HepG2 (cell line): ENCODE measurements at regions not wholly inside any gene's neighbourhood (a gene's known extent, or its start where the extent isn't known, plus 50 kb on each side); places are given as distances from the start of the nearest gene placed in this dataset.

Experiments used
- ATAC-seq: fragments of 200-7000 bp; cut with Tn5 transposase; 3 replicates; pipeline ENCODE4 v1.9.1; 2020; ENCODE audit warnings: mild to moderate bottlenecking, moderate library complexity
- BruUV-seq: library from RNA; stranded (reverse); fragments of 400-500 nt; replicated peaks from 2 replicates; lab custom pipeline; 2021; lab: Mats Ljungman, UMichigan
- CTCF ChIA-PET: fragments of 300-600 bp; formaldehyde crosslinking; extraction: SDS; loops from one replicate; lab custom pipeline; 2021; ENCODE audit warnings: low total read pairs, inconsistent platforms, low intra/inter-chr PET ratio; lab: Yijun Ruan, JAX
- POLR2A ChIA-PET: fragments of 350-600 bp; sonication (Branson Sonifier 250); formaldehyde crosslinking; loops from one replicate; lab custom pipeline; 2020; ENCODE audit warnings: antibody characterized with exemption, inconsistent platforms; lab: Yijun Ruan, JAX
- DNase-seq: peaks from one replicate; pipeline ENCODE4 v3.0.0-alpha.2; 2015; ENCODE audit warnings: low spot score
- FAIRE-seq: peaks from 3 replicates; lab custom pipeline; 2011; peaks lifted over from hg19 to GRCh38; lab: Jason Lieb, UNC
- H2AFZ ChIP-seq: one replicate; pipeline ENCODE4 v1.6.1; 2011; ENCODE audit warnings: low read length, inconsistent platforms
- H3K27ac ChIP-seq: fragments of 300-600 bp; 3 replicates; pipeline ENCODE4 v1.8.0; 2011; ENCODE audit warnings: mixed run types, mild to moderate bottlenecking, mixed read lengths, low read length, inconsistent platforms; ENCODE audit not compliant: insufficient read depth; ENCODE audit errors: extremely low read length
- H3K27me3 ChIP-seq, 2 experiments: fragments of 200-600 bp in 1 of 2; 2 replicates in 1 of 2; 3 replicates in 1 of 2; pipeline versions ENCODE4 v1.6.0 to v1.8.0; 2011; ENCODE audit warnings: low read length in 2 of 2, mild to moderate bottlenecking in 2 of 2, moderate library complexity in 2 of 2, inconsistent platforms in 1 of 2; ENCODE audit not compliant: insufficient read depth in 2 of 2, control insufficient read depth in 1 of 2
- H3K36me3 ChIP-seq, 2 experiments: fragments of 200-600 bp in 1 of 2; replicated peaks in 1 of 2; 2 replicates in 1 of 2; 3 replicates in 1 of 2; pipeline versions ENCODE4 v1.5.1 to v1.8.0; 2011; ENCODE audit warnings: low read length in 2 of 2, inconsistent platforms in 1 of 2; ENCODE audit not compliant: insufficient read depth in 2 of 2, control insufficient read depth in 1 of 2
- H3K4me1 ChIP-seq: 2 replicates; pipeline ENCODE4 v1.5.1; 2012; ENCODE audit warnings: low read length, inconsistent platforms; ENCODE audit not compliant: insufficient read depth
- H3K4me2 ChIP-seq: 2 replicates; pipeline ENCODE4 v1.6.0; 2011; ENCODE audit warnings: low read depth, low read length, inconsistent platforms
- H3K4me3 ChIP-seq, 3 experiments: fragments of 200-600 bp in 1 of 3; sonication (generic), shearing (Covaris generic) in 1 of 3; replicated peaks in 1 of 3; 2 replicates each; pipeline ENCODE4 v1.5.1; 2011 to 2016; ENCODE audit warnings: low read length in 3 of 3, inconsistent platforms in 2 of 3, low read depth in 2 of 3, mild to moderate bottlenecking in 2 of 3, control low read depth in 1 of 3, mixed read lengths in 1 of 3; ENCODE audit not compliant: insufficient read depth in 1 of 3
- H3K79me2 ChIP-seq: one replicate; pipeline ENCODE4 v1.6.1; 2011; ENCODE audit warnings: low read length, inconsistent platforms; ENCODE audit not compliant: insufficient read depth
- H3K9ac ChIP-seq: 2 replicates; pipeline ENCODE4 v1.6.0; 2011; ENCODE audit warnings: mild to moderate bottlenecking, low read depth, low read length, inconsistent platforms; ENCODE audit not compliant: insufficient read depth
- H3K9me3 ChIP-seq: 2 replicates; pipeline ENCODE4 v1.5.1; 2012; ENCODE audit warnings: mild to moderate bottlenecking, low read length
- H4K20me1 ChIP-seq: 2 replicates; pipeline ENCODE4 v1.6.0; 2011; ENCODE audit warnings: inconsistent platforms, mild to moderate bottlenecking, low read length, moderate library complexity; ENCODE audit not compliant: insufficient read depth
- AKNA ChIP-seq: sonication (generic); formaldehyde crosslinking; IDR thresholded peaks from 2 replicates; pipeline ENCODE4 v1.4.0; 2020; ENCODE audit warnings: missing genetic modification reagents, borderline replicate concordance
- ESRRA ChIP-seq: sonication (generic); formaldehyde crosslinking; IDR thresholded peaks from 2 replicates; pipeline ENCODE4 v1.5.1; 2020; ENCODE audit warnings: mild to moderate bottlenecking, low read depth, missing genetic modification reagents
- RELA ChIP-seq: sonication (generic); formaldehyde crosslinking; IDR thresholded peaks from 2 replicates; pipeline ENCODE4 v1.4.0; 2020; ENCODE audit warnings: missing genetic modification reagents
- ZBTB42 ChIP-seq: sonication (generic); formaldehyde crosslinking; IDR thresholded peaks from 2 replicates; pipeline ENCODE4 v1.5.0; 2020; ENCODE audit warnings: mild to moderate bottlenecking, missing genetic modification reagents
- ZNF251 ChIP-seq: sonication (generic); formaldehyde crosslinking; IDR thresholded peaks from 2 replicates; pipeline ENCODE4 v1.9.0; 2021; ENCODE audit warnings: mild to moderate bottlenecking, missing genetic modification reagents
- ZNF451 ChIP-seq: sonication (generic); formaldehyde crosslinking; IDR thresholded peaks from 2 replicates; pipeline ENCODE4 v1.5.0; 2020; ENCODE audit warnings: mild to moderate bottlenecking, missing genetic modification reagents
- ZSCAN22 ChIP-seq: sonication (generic); formaldehyde crosslinking; IDR thresholded peaks from 2 replicates; pipeline ENCODE4 v1.4.0; 2020; ENCODE audit warnings: mild to moderate bottlenecking, missing genetic modification reagents
- WGBS: methylation state at CpG from one replicate; pipeline ENCODE4 v1.1.6; 2017; ENCODE audit warnings: low lambda C conversion rate; 5-methylcytosine and 5-hydroxymethylcytosine counted together
- in situ Hi-C: cut with HindIII; loops from 2 replicates; pipeline ENCODE4 v1.10.0; 2017; ENCODE audit warnings: low pct_unique_long_range_greater_than_20kb; ENCODE audit not compliant: extremely low pct_ligation_motif_present
- intact Hi-C: fragments of 100-400 bp; cut with micrococcal nuclease; formaldehyde crosslinking; loops from one replicate; pipeline ENCODE4 v1.10.0; 2022; ENCODE audit not compliant: unreplicated experiment

DNA sequence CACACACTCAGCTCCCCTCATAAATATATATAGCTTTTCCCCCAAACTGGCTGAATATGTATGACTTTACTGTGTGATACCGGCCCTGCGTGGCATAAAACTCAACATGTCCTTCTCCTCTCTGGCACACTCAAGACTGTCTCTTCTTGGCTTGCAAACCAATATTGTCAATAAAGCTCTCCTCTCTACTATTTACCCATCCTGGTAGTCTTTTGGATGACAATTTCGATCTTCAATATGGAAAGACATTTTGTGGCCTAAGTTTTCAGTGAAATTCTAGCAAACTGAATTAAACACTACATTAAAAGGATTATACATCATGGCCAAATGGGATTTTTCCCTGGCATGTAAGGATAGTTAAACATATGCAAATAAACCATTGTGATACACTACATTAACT is 1255.9 kb downstream of the JRKL start:
- Histone ChIP-seq H4K20me1 (no peaks in the 10 kb centered on the region), H3K4me1 (no peaks in the 10 kb centered on the region), H3K27ac (no peak overlapping the region), H3K4me2 (no peak overlapping the region), H3K27me3 (no peaks in the 10 kb centered on the region), H3K9me3 (peaks cover 32% of the 10 kb centered on the region), H2AFZ (no peak overlapping the region), H3K36me3 (no peaks in the 10 kb centered on the region), H3K79me2 (no peaks in the 10 kb centered on the region), H3K4me3 (no peak overlapping the region), H3K9ac (no peak overlapping the region)
- intact Hi-C loops, result no loop called here
- FAIRE-seq (no peak), DNase-seq (no peak), ATAC-seq (no peak)
- CTCF ChIA-PET, result no interaction called here
- no peak for TF ChIP-seq ZBTB42
- no peak for TF ChIP-seq AKNA
- no peak for TF ChIP-seq ZNF251
- no peak for TF ChIP-seq ZNF451 (CRISPR knock-in tag)
- TF ChIP-seq ESRRA, result no peak
- no peak for TF ChIP-seq ZSCAN22 (CRISPR knock-in tag)
- TF ChIP-seq RELA (CRISPR knock-in tag), result no peak
- in situ Hi-C loops, result no loop called here
- no TSS peak for BruUV-seq
- POLR2A ChIA-PET, result no interaction called here
- 0% methylated on average over 3 of the region's 3 CpGs for WGBS
